K562 (cell line): ENCODE measurements at regions not wholly inside any gene's neighbourhood (a gene's known extent, or its start where the extent isn't known, plus 50 kb on each side); places are given as distances from the start of the nearest gene placed in this dataset.

Experiments used
- ATAC-seq: fragments of 200-7000 bp; cut with Tn5 transposase; 3 replicates; pipeline ENCODE4 v1.9.1; 2020; ENCODE audit warnings: moderate library complexity
- BruUV-seq: library from RNA; stranded (reverse); fragments of 400-500 nt; replicated peaks from 2 replicates; lab custom pipeline; 2021; lab: Mats Ljungman, UMichigan
- CTCF ChIA-PET: fragments of 300-600 bp; formaldehyde crosslinking; extraction: SDS; loops from one replicate; lab custom pipeline; 2021; ENCODE audit warnings: low intra/inter-chr PET ratio; lab: Yijun Ruan, JAX
- POLR2A ChIA-PET: fragments of 300-600, 350-650 bp; sonication (Branson Sonifier 250); formaldehyde crosslinking; extraction: SDS; loops from one replicate; lab custom pipeline; 2021; ENCODE audit warnings: antibody characterized with exemption, inconsistent platforms; lab: Yijun Ruan, JAX
- DNase-seq, 4 experiments: peaks; one replicate each; pipeline versions ENCODE4 v3.0.0 to v3.0.0-alpha.2; 2011 to 2018; ENCODE audit warnings: low spot score in 3 of 4, mixed read lengths in 3 of 4; ENCODE audit errors: extremely low read depth in 1 of 4
- FAIRE-seq: peaks from 2 replicates; lab custom pipeline; 2011; peaks lifted over from hg19 to GRCh38; lab: Jason Lieb, UNC
- H2AFZ ChIP-seq: 2 replicates; pipeline ENCODE4 v1.6.0; 2011; ENCODE audit warnings: low read depth, low read length, control low read depth, inconsistent platforms
- H3K27ac ChIP-seq: fragments of 200-600 bp; 3 replicates; pipeline ENCODE4 v1.8.0; 2011; ENCODE audit warnings: low read depth, mild to moderate bottlenecking, control low read depth, inconsistent platforms, low read length, moderate library complexity, mixed read lengths; ENCODE audit errors: extremely low read depth
- H3K27me3 ChIP-seq, 2 experiments: fragments of 300-600 bp in 1 of 2; 2 replicates in 1 of 2; 3 replicates in 1 of 2; pipeline versions ENCODE4 v1.6.0 to v1.8.0; 2011; ENCODE audit warnings: inconsistent platforms in 2 of 2, low read length in 2 of 2, mild to moderate bottlenecking in 1 of 2, mixed read lengths in 1 of 2, moderate library complexity in 1 of 2; ENCODE audit not compliant: control insufficient read depth in 2 of 2, insufficient read depth in 2 of 2
- H3K36me3 ChIP-seq: fragments of 300-600 bp; 3 replicates; pipeline ENCODE4 v1.8.0; 2011; ENCODE audit warnings: mild to moderate bottlenecking, low read length, inconsistent platforms; ENCODE audit not compliant: control insufficient read depth, insufficient read depth
- H3K4me1 ChIP-seq, 2 experiments: fragments of 200-600 bp in 1 of 2; replicated peaks in 1 of 2; 2 replicates in 1 of 2; 3 replicates in 1 of 2; pipeline versions ENCODE4 v1.5.1 to v1.8.0; 2011; ENCODE audit warnings: inconsistent platforms in 2 of 2, low read length in 2 of 2, mild to moderate bottlenecking in 1 of 2, mixed read lengths in 1 of 2, moderate library complexity in 1 of 2; ENCODE audit not compliant: control insufficient read depth in 2 of 2, insufficient read depth in 2 of 2
- H3K4me2 ChIP-seq: 2 replicates; pipeline ENCODE4 v1.6.1; 2011; ENCODE audit warnings: low read length, control low read depth, inconsistent platforms, mixed read lengths; ENCODE audit not compliant: insufficient read depth
- H3K4me3 ChIP-seq: fragments of 200-600 bp; sonication (generic), shearing (Covaris generic); 2 replicates; pipeline ENCODE4 v1.5.1; 2016; ENCODE audit warnings: control low read depth, inconsistent platforms
- H3K79me2 ChIP-seq: fragments of 200-600 bp; 3 replicates; pipeline ENCODE4 v1.8.0; 2011; ENCODE audit warnings: low read length, inconsistent platforms; ENCODE audit not compliant: control insufficient read depth, insufficient read depth
- H3K9ac ChIP-seq, 2 experiments: 2 replicates each; pipeline versions ENCODE4 v1.6.0 to v1.6.1; 2011; ENCODE audit warnings: low read depth in 2 of 2, low read length in 2 of 2, control low read depth in 1 of 2, inconsistent platforms in 1 of 2, mild to moderate bottlenecking in 1 of 2, mixed read lengths in 1 of 2; ENCODE audit not compliant: insufficient read depth in 1 of 2
- H3K9me1 ChIP-seq: one replicate; pipeline ENCODE4 v1.6.0; 2011; ENCODE audit warnings: inconsistent platforms, mild to moderate bottlenecking, low read length, moderate library complexity; ENCODE audit not compliant: control insufficient read depth, insufficient read depth
- H3K9me3 ChIP-seq: replicated peaks from 2 replicates; pipeline ENCODE4 v1.5.1; 2011; ENCODE audit warnings: low read depth, low read length, inconsistent platforms; ENCODE audit not compliant: control insufficient read depth, insufficient read depth
- H4K20me1 ChIP-seq: replicated peaks from 2 replicates; pipeline ENCODE4 v1.6.1; 2011; ENCODE audit warnings: low read length, inconsistent platforms, mixed read lengths; ENCODE audit not compliant: control insufficient read depth, insufficient read depth
- E2F1 ChIP-seq: sonication (generic); formaldehyde crosslinking; IDR thresholded peaks from 2 replicates; pipeline ENCODE4 v1.8.1; 2023; ENCODE audit warnings: mild to moderate bottlenecking, missing genetic modification reagents, moderate library complexity
- ETV6 ChIP-seq, 3 experiments: fragments of 150-350 bp in 1 of 3; sonication (generic) in 1 of 3; formaldehyde crosslinking in 1 of 3; IDR thresholded peaks; 2 replicates each; pipeline versions ENCODE4 v1.6.1 to v1.8.0; 2014 to 2022; ENCODE audit warnings: borderline replicate concordance in 2 of 3, low read depth in 2 of 3, antibody characterized with exemption in 1 of 3, low read length in 1 of 3, mild to moderate bottlenecking in 1 of 3, missing genetic modification reagents in 1 of 3
- KDM2B ChIP-seq: fragments of 250-450 bp; sonication (Bioruptor Pico); IDR thresholded peaks from 2 replicates; pipeline ENCODE4 v1.8.0; 2021; ENCODE audit warnings: mild to moderate bottlenecking, moderate library complexity
- POLR3A ChIP-seq: IDR thresholded peaks from 2 replicates; pipeline ENCODE4 v1.6.1; 2011; ENCODE audit warnings: borderline replicate concordance, mild to moderate bottlenecking, moderate library complexity; ENCODE audit not compliant: insufficient read length, insufficient read depth; ENCODE audit errors: extremely low read depth
- RERE ChIP-seq: sonication (generic); formaldehyde crosslinking; IDR thresholded peaks from 2 replicates; pipeline ENCODE4 v1.8.0; 2023; ENCODE audit warnings: missing genetic modification reagents, mild to moderate bottlenecking, borderline replicate concordance
- RUNX1 ChIP-seq: sonication (generic); IDR thresholded peaks from 2 replicates; pipeline ENCODE4 v1.6.1; 2016; ENCODE audit warnings: antibody characterized with exemption, low read depth
- SAFB2 ChIP-seq: fragments of 200-400 bp; formaldehyde crosslinking; IDR thresholded peaks from 2 replicates; pipeline ENCODE4 v1.6.1; 2018; ENCODE audit warnings: borderline replicate concordance, low read length, low read depth, moderate library complexity; ENCODE audit not compliant: severe bottlenecking
- SPI1 ChIP-seq: IDR thresholded peaks from 2 replicates; pipeline ENCODE4 v1.6.1; 2011; ENCODE audit warnings: low read depth, low read length, control low read depth, borderline replicate concordance
- SREBF2 ChIP-seq: sonication (generic); formaldehyde crosslinking; IDR thresholded peaks from 2 replicates; pipeline ENCODE4 v1.4.0; 2020; ENCODE audit warnings: mild to moderate bottlenecking, missing genetic modification reagents
- TBL1XR1 ChIP-seq, 2 experiments: IDR thresholded peaks; 2 replicates each; pipeline ENCODE4 v1.6.1; 2012; ENCODE audit warnings: improper control_type of control experiment in 2 of 2, low read length in 2 of 2, mild to moderate bottlenecking in 1 of 2
- ZFP1 ChIP-seq: fragments of 450-650 bp; formaldehyde crosslinking; IDR thresholded peaks from 2 replicates; pipeline ENCODE4 v1.4.0; 2020; ENCODE audit warnings: mild to moderate bottlenecking, mixed read lengths
- ZNF124 ChIP-seq: sonication (generic); formaldehyde crosslinking; IDR thresholded peaks from 2 replicates; pipeline ENCODE4 v1.8.1; 2022; ENCODE audit warnings: missing genetic modification reagents
- WGBS: fragments of 100-300 bp; shearing (Covaris generic); methylation state at CpG from one replicate; pipeline ENCODE4 v1.1.6; 2016; ENCODE audit warnings: low coverage, mixed read lengths; ENCODE audit not compliant: insufficient coverage; ENCODE audit errors: missing lambda C conversion rate; 5-methylcytosine and 5-hydroxymethylcytosine counted together
- in situ Hi-C: fragments of 300-500 bp; cut with MboI; formaldehyde crosslinking; loops from 4 replicates; pipeline ENCODE4 v1.15.0; 2018; ENCODE audit warnings: inconsistent platforms, mixed read lengths
- intact Hi-C: fragments of 100-400 bp; cut with micrococcal nuclease; formaldehyde crosslinking; loops from 2 replicates; pipeline ENCODE4 v1.14.2; 2022

GRCh38 chr14:58864751-58865513 lies 227.2 kb downstream of the DACT1 start (continued):
- TF ChIP-seq E2F1 (no peak), TBL1XR1 (IDR thresholded peaks at IDR 0.05; ENCODE audit: low read length in 2 of 2) (no peak), SREBF2 (no peak)
- TF ChIP-seq, all 486 proteins: peak for 0

GRCh38 chr14:58865514-58866281 lies 227.9 kb downstream of the DACT1 start:
- ATAC-seq: no peak
- POLR2A ChIA-PET: no interaction called here

More at GRCh38 chr14:58865514-58866281, 227.9 kb downstream of the DACT1 start:
- Histone ChIP-seq H2AFZ (no peak overlapping the region), H3K27ac (no peak overlapping the region), H3K4me3 (no peak overlapping the region), H3K4me2 (no peak overlapping the region), H3K4me1 (no peaks in the 10 kb centered on the region), H3K9me1 (no peaks in the 10 kb centered on the region), H3K36me3 (no peaks in the 10 kb centered on the region), H3K9ac (no peak overlapping the region), H3K79me2 (no peaks in the 10 kb centered on the region), H4K20me1 (no peaks in the 10 kb centered on the region), H3K27me3 (no peaks in the 10 kb centered on the region), H3K9me3 (no peaks in the 10 kb centered on the region)
- DNase-seq: no peak
- WGBS: 0% methylated on average over 6 of the region's 6 CpGs
- in situ Hi-C loops (no loop called here), intact Hi-C loops (no loop called here)
- no TSS peak for BruUV-seq
- TF ChIP-seq RERE (CRISPR knock-in tag) (no peak), RUNX1 (no peak), ZNF124 (CRISPR knock-in tag) (no peak), ETV6 (IDR thresholded peaks at IDR 0.05; ENCODE audit: borderline replicate concordance in 1 of 2, low read depth in 2 of 2, low read length in 1 of 2) (no peak), ETV6 (CRISPR knock-in tag; IDR thresholded peaks at IDR 0.05; ENCODE audit: borderline replicate concordance) (no peak), ZFP1 (no peak), KDM2B (no peak), POLR3A (no peak), SAFB2 (no peak), SPI1 (no peak)
- FAIRE-seq: no peak
- CTCF ChIA-PET: no interaction called here
